GM23338 (cell line): ENCODE measurements at regions not wholly inside any gene's neighbourhood (a gene's known extent, or its start where the extent isn't known, plus 50 kb on each side); places are given as distances from the start of the nearest gene placed in this dataset.

Experiments
- ATAC-seq: fragments of 200-7000 bp; cut with Tn5 transposase; 3 replicates; pipeline ENCODE4 v1.9.1; 2020
- DNase-seq: peaks from one replicate; pipeline ENCODE4 v3.0.0-alpha.2; 2015; ENCODE audit warnings: low spot score
- H2AFZ ChIP-seq: fragments of 200-600 bp; sonication (generic); 2 replicates; pipeline ENCODE4 v1.8.0; 2016; ENCODE audit warnings: antibody characterized with exemption, mild to moderate bottlenecking, moderate library complexity
- H3F3A ChIP-seq: fragments of 200-600 bp; sonication (generic); replicated peaks from 2 replicates; pipeline ENCODE4 v1.8.0; 2017; ENCODE audit warnings: antibody characterized with exemption, mixed run types, low read depth
- H3K27ac ChIP-seq: fragments of 200-600 bp; sonication (generic); 2 replicates; pipeline ENCODE4 v1.6.1; 2016; ENCODE audit warnings: low read depth
- H3K27me3 ChIP-seq: fragments of 200-600 bp; sonication (generic); 2 replicates; pipeline ENCODE4 v1.8.0; 2016; ENCODE audit warnings: mild to moderate bottlenecking, mixed run types, moderate library complexity; ENCODE audit not compliant: insufficient read depth
- H3K36me3 ChIP-seq: fragments of 200-600 bp; sonication (generic); 2 replicates; pipeline ENCODE4 v1.8.0; 2016; ENCODE audit warnings: mild to moderate bottlenecking; ENCODE audit not compliant: insufficient read depth
- H3K4me1 ChIP-seq: fragments of 200-600 bp; sonication (generic); 2 replicates; pipeline ENCODE4 v1.8.0; 2016; ENCODE audit warnings: mild to moderate bottlenecking, moderate library complexity; ENCODE audit not compliant: insufficient read depth
- H3K4me2 ChIP-seq: fragments of 200-600 bp; sonication (generic); 2 replicates; pipeline ENCODE4 v1.7.1; 2017; ENCODE audit warnings: mixed run types
- H3K4me3 ChIP-seq: fragments of 200-600 bp; sonication (generic); 2 replicates; pipeline ENCODE4 v1.6.1; 2016; ENCODE audit warnings: mixed run types
- H3K79me2 ChIP-seq: fragments of 200-600 bp; sonication (generic); replicated peaks from 2 replicates; pipeline ENCODE4 v1.8.0; 2017; ENCODE audit warnings: mild to moderate bottlenecking; ENCODE audit not compliant: insufficient read depth
- H3K9me2 ChIP-seq: fragments of 200-600 bp; sonication (generic); 2 replicates; pipeline ENCODE4 v1.8.0; 2017; ENCODE audit not compliant: insufficient read depth
- H4K20me1 ChIP-seq: fragments of 200-600 bp; sonication (generic); replicated peaks from 2 replicates; pipeline ENCODE4 v1.8.0; 2017; ENCODE audit warnings: mild to moderate bottlenecking; ENCODE audit not compliant: insufficient read depth
- H3K27ac Mint-ChIP-seq: 2 replicates; pipeline ENCODE4 v1.8.0; 2020; ENCODE audit warnings: inconsistent platforms, mild to moderate bottlenecking, moderate library complexity, mixed read lengths
- H3K27me3 Mint-ChIP-seq: 3 replicates; pipeline ENCODE4 v1.8.0; 2022; ENCODE audit warnings: low read depth, mild to moderate bottlenecking, moderate library complexity, mixed read lengths, inconsistent platforms; ENCODE audit not compliant: insufficient read depth, poor library complexity
- H3K36me3 Mint-ChIP-seq: 3 replicates; pipeline ENCODE4 v1.8.0; 2021; ENCODE audit warnings: low read depth, mild to moderate bottlenecking, inconsistent platforms, moderate library complexity, mixed read lengths
- H3K4me1 Mint-ChIP-seq: 3 replicates; pipeline ENCODE4 v1.8.0; 2020; ENCODE audit warnings: mild to moderate bottlenecking, inconsistent platforms, mixed read lengths
- H3K4me3 Mint-ChIP-seq: 3 replicates; pipeline ENCODE4 v1.8.0; 2021; ENCODE audit warnings: moderate library complexity, mild to moderate bottlenecking, inconsistent platforms, mixed read lengths
- H3K9me3 Mint-ChIP-seq: 3 replicates; pipeline ENCODE4 v1.8.0; 2020; ENCODE audit warnings: moderate library complexity, mild to moderate bottlenecking, inconsistent platforms, mixed read lengths
- CREB1 ChIP-seq: fragments of 250-450 bp; sonication (Bioruptor Pico); IDR thresholded peaks from 2 replicates; pipeline ENCODE4 v1.5.0; 2020; ENCODE audit warnings: low read depth, mild to moderate bottlenecking, moderate library complexity
- CTCF ChIP-seq, 2 experiments: fragments of 200-600 bp in 1 of 2; sonication (generic) in 1 of 2; conservative IDR thresholded peaks; 2 replicates each; pipeline versions ENCODE4 v1.5.1 to v1.6.1; 2016 to 2017; ENCODE audit warnings: antibody characterized with exemption in 2 of 2, low read depth in 2 of 2, mild to moderate bottlenecking in 2 of 2, moderate library complexity in 1 of 2
- ETS1 ChIP-seq: IDR thresholded peaks from 2 replicates; pipeline ENCODE4 v1.6.1; 2016; ENCODE audit warnings: antibody characterized with exemption
- EZH2 ChIP-seq: fragments of 200-600 bp; sonication (generic); IDR thresholded peaks from one replicate; pipeline ENCODE4 v1.8.0; 2017; ENCODE audit warnings: antibody characterized with exemption, mild to moderate bottlenecking, low read depth; ENCODE audit not compliant: unreplicated experiment
- EZH2phosphoT487 ChIP-seq: fragments of 200-600 bp; sonication (generic); IDR thresholded peaks from one replicate; pipeline ENCODE4 v1.8.1; 2018; ENCODE audit warnings: antibody characterized with exemption; ENCODE audit not compliant: unreplicated experiment
- JUNB ChIP-seq: IDR thresholded peaks from one replicate; pipeline ENCODE4 v1.6.1; 2016; ENCODE audit warnings: antibody characterized with exemption; ENCODE audit not compliant: unreplicated experiment
- NANOG ChIP-seq: IDR thresholded peaks from 2 replicates; pipeline ENCODE4 v1.6.1; 2016; ENCODE audit warnings: antibody characterized with exemption, borderline replicate concordance
- POLR2AphosphoS5 ChIP-seq: IDR thresholded peaks from 2 replicates; pipeline ENCODE4 v1.6.1; 2016; ENCODE audit warnings: antibody characterized with exemption, low read depth
- REST ChIP-seq: IDR thresholded peaks from one replicate; pipeline ENCODE4 v1.6.1; 2018; ENCODE audit warnings: antibody characterized with exemption; ENCODE audit not compliant: unreplicated experiment
- STAT1 ChIP-seq: IDR thresholded peaks from one replicate; pipeline ENCODE4 v1.6.1; 2016; ENCODE audit warnings: antibody characterized with exemption; ENCODE audit not compliant: unreplicated experiment
- ZNF114 ChIP-seq: fragments of 250-450 bp; sonication (Bioruptor Pico); IDR thresholded peaks from 2 replicates; pipeline ENCODE4 v1.5.0; 2020; ENCODE audit warnings: mild to moderate bottlenecking, moderate library complexity
- ZNF331 ChIP-seq: fragments of 250-450 bp; sonication (Bioruptor Pico); IDR thresholded peaks from 2 replicates; pipeline ENCODE4 v1.5.0; 2020; ENCODE audit warnings: low read depth, mild to moderate bottlenecking, moderate library complexity
- ZNF462 ChIP-seq: fragments of 250-450 bp; sonication (Bioruptor Pico); IDR thresholded peaks from 2 replicates; pipeline ENCODE4 v1.5.0; 2020; ENCODE audit warnings: mild to moderate bottlenecking, moderate library complexity

- Mint-ChIP-seq H3K4me1 (no peaks in the 10 kb centered on the region), H3K36me3 (no peaks in the 10 kb centered on the region), H3K27me3 (peaks cover 4% of the 10 kb centered on the region), H3K4me3 (no peak overlapping the region), H3K9me3 (no peaks in the 10 kb centered on the region), H3K27ac (no peak overlapping the region)
- Histone ChIP-seq H3K27me3 (no peaks in the 10 kb centered on the region), H3K4me2 (no peak overlapping the region), H3K36me3 (no peaks in the 10 kb centered on the region), H2AFZ (no peak overlapping the region), H3K79me2 (no peaks in the 10 kb centered on the region), H3K9me2 (no peaks in the 10 kb centered on the region), H3F3A (no peaks in the 10 kb centered on the region), H3K4me1 (no peaks in the 10 kb centered on the region), H3K27ac (no peak overlapping the region), H4K20me1 (no peaks in the 10 kb centered on the region), H3K4me3 (no peak overlapping the region)
- TF ChIP-seq ZNF114 (CRISPR knock-in tag) (no peak), STAT1 (no peak), CREB1 (CRISPR knock-in tag) (no peak), ZNF462 (CRISPR knock-in tag) (no peak), EZH2phosphoT487 (no peak), POLR2AphosphoS5 (no peak), JUNB (no peak), ETS1 (no peak), NANOG (no peak), REST (no peak), EZH2 (no peak), ZNF331 (CRISPR knock-in tag) (no peak), CTCF (conservative IDR thresholded peaks at IDR 0.05; ENCODE audit: low read depth in 2 of 2) (no peak)
- ATAC-seq, result no peak
- DNase-seq, result no peak
Measured at GRCh38 chr15:38617831-38618230, 53.2 kb upstream of the RASGRP1 start.
